Esophagus muscularis mucosa (tissue), 4 donors: ENCODE measurements at regions not wholly inside any gene's neighbourhood (a gene's known extent, or its start where the extent isn't known, plus 50 kb on each side); places are given as distances from the start of the nearest gene placed in this dataset.

Experiments
- EP300 ChIP-seq: sonication (generic); formaldehyde crosslinking; IDR thresholded peaks from one replicate; pipeline ENCODE4 v1.6.1; 2017; ENCODE audit warnings: antibody characterized with exemption
- POLR2A ChIP-seq: fragments of 450-650 bp; IDR thresholded peaks from one replicate; pipeline ENCODE4 v1.6.1; 2017; ENCODE audit warnings: antibody characterized with exemption, moderate library complexity, mild to moderate bottlenecking, low read depth
- POLR2AphosphoS5 ChIP-seq, 2 donors: sonication (generic); formaldehyde crosslinking; IDR thresholded peaks; one replicate each; pipeline ENCODE4 v1.6.1; 2017; ENCODE audit warnings: antibody characterized with exemption in 2 of 2
- TF ChIP-seq, protein P1 (sequence below), 3 experiments: fragments of 200-600 bp in 2 of 3; fragments of 450-650 bp in 1 of 3; sonication (generic) in 2 of 3; IDR thresholded peaks; one replicate each; pipeline ENCODE4 v1.5.1; 2017 to 2019; ENCODE audit warnings: antibody characterized with exemption in 3 of 3, mild to moderate bottlenecking in 2 of 3, moderate library complexity in 1 of 3

GRCh38 chr5:67678594-67678993 lies 482.0 kb upstream of the CD180 start:
- TF ChIP-seq, protein P1, sequence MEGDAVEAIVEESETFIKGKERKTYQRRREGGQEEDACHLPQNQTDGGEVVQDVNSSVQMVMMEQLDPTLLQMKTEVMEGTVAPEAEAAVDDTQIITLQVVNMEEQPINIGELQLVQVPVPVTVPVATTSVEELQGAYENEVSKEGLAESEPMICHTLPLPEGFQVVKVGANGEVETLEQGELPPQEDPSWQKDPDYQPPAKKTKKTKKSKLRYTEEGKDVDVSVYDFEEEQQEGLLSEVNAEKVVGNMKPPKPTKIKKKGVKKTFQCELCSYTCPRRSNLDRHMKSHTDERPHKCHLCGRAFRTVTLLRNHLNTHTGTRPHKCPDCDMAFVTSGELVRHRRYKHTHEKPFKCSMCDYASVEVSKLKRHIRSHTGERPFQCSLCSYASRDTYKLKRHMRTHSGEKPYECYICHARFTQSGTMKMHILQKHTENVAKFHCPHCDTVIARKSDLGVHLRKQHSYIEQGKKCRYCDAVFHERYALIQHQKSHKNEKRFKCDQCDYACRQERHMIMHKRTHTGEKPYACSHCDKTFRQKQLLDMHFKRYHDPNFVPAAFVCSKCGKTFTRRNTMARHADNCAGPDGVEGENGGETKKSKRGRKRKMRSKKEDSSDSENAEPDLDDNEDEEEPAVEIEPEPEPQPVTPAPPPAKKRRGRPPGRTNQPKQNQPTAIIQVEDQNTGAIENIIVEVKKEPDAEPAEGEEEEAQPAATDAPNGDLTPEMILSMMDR (IDR thresholded peaks at IDR 0.05): no peak
- TF ChIP-seq POLR2A: no peak
- no peak for TF ChIP-seq EP300
- TF ChIP-seq POLR2AphosphoS5 (IDR thresholded peaks at IDR 0.05): no peak
